Activated gamma-delta T cell treated with Interleukin-2 at 50 U/mL for 16 hours (primary cell): ENCODE measurements at regions not wholly inside any gene's neighbourhood (a gene's known extent, or its start where the extent isn't known, plus 50 kb on each side); places are given as distances from the start of the nearest gene placed in this dataset.
"Not testable (repeated sequence)": the region's sequence is repeated elsewhere in the genome, so short reads cannot be mapped to it uniquely, and the experiment has no call there.

Experiments used
- DNase-seq: peaks from one replicate; pipeline ENCODE4 v3.0.0-alpha.2; 2020

- no peak for DNase-seq
These were observed 411.7 kb upstream of the ZNF462 start for GRCh38 chr9:106451223-106451622.

GRCh38 chr9:106456581-106456980, 406.4 kb upstream of the ZNF462 start:
- no peak for DNase-seq

GRCh38 chr9:106467113-106467864, 395.7 kb upstream of the ZNF462 start:
- DNase-seq = no peak

GRCh38 chr9:106467865-106468164, 395.2 kb upstream of the ZNF462 start:
- no peak for DNase-seq

GRCh38 chr9:106468431-106468830, 394.5 kb upstream of the ZNF462 start:
- DNase-seq = no peak

- no peak for DNase-seq
These were observed 384.7 kb upstream of the ZNF462 start for GRCh38 chr9:106478312-106478711.

- no peak for DNase-seq
These were observed 384.2 kb upstream of the ZNF462 start for GRCh38 chr9:106478727-106479126.

GRCh38 chr9:106479679-106480078, 383.3 kb upstream of the ZNF462 start:
- no peak for DNase-seq

GRCh38 chr9:106481013-106481609, 381.9 kb upstream of the ZNF462 start:
- no peak for DNase-seq

GRCh38 chr9:106482733-106483132, 380.2 kb upstream of the ZNF462 start:
- no peak for DNase-seq

GRCh38 chr9:106486685-106487084, 376.3 kb upstream of the ZNF462 start:
- DNase-seq = no peak

- DNase-seq = no peak
These were observed 375.7 kb upstream of the ZNF462 start for GRCh38 chr9:106487266-106487665.

- DNase-seq = not testable (repeated sequence)
These were observed 370.8 kb upstream of the ZNF462 start for GRCh38 chr9:106492126-106492525.

- DNase-seq = no peak
These were observed 362.8 kb upstream of the ZNF462 start for GRCh38 chr9:106500171-106500570.

GRCh38 chr9:106501210-106501609, 361.8 kb upstream of the ZNF462 start:
- DNase-seq = not testable (repeated sequence)

GRCh38 chr9:106502930-106503329, 360.0 kb upstream of the ZNF462 start:
- DNase-seq = no peak

- no peak for DNase-seq
These were observed 359.2 kb upstream of the ZNF462 start for GRCh38 chr9:106503759-106504158.

- no peak for DNase-seq
These were observed 336.2 kb upstream of the ZNF462 start for GRCh38 chr9:106526716-106527204.

- no peak for DNase-seq
These were observed 334.8 kb upstream of the ZNF462 start for GRCh38 chr9:106528158-106528557.

- no peak for DNase-seq
These were observed 333.4 kb upstream of the ZNF462 start for GRCh38 chr9:106529616-106530015.

GRCh38 chr9:106531491-106531890, 331.5 kb upstream of the ZNF462 start:
- DNase-seq = no peak

- no peak for DNase-seq
These were observed 330.5 kb upstream of the ZNF462 start for GRCh38 chr9:106532306-106533015.

- DNase-seq = no peak
These were observed 328.2 kb upstream of the ZNF462 start for GRCh38 chr9:106534800-106535199.

- DNase-seq = no peak
These were observed 327.5 kb upstream of the ZNF462 start for GRCh38 chr9:106535439-106535838.
